ENCODE measurements at regions not wholly inside any gene's neighbourhood (a gene's known extent, or its start where the extent isn't known, plus 50 kb on each side); places are given as distances from the start of the nearest gene placed in this dataset.

DNA sequence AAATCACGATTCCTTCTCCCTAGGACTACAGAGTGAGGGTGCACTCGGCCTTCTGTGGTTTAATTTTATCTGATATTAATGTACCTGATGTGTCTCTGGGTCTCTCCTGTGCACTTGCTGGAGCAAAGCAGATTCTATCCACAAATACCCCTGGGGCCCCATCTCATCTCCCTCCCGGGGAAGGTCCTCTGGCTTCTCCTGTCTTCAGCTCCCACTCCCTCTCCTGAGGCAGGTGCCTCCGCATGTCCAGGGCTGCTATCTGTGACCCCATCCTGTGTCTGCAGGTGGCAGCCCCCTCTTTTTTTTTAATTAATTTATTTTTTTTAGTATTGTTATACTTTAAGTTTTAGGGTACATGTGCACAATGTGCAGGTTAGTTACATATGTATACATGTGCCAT, 558.7 kb downstream of the BRD1 start:
- TF ChIP-seq, protein P1, sequence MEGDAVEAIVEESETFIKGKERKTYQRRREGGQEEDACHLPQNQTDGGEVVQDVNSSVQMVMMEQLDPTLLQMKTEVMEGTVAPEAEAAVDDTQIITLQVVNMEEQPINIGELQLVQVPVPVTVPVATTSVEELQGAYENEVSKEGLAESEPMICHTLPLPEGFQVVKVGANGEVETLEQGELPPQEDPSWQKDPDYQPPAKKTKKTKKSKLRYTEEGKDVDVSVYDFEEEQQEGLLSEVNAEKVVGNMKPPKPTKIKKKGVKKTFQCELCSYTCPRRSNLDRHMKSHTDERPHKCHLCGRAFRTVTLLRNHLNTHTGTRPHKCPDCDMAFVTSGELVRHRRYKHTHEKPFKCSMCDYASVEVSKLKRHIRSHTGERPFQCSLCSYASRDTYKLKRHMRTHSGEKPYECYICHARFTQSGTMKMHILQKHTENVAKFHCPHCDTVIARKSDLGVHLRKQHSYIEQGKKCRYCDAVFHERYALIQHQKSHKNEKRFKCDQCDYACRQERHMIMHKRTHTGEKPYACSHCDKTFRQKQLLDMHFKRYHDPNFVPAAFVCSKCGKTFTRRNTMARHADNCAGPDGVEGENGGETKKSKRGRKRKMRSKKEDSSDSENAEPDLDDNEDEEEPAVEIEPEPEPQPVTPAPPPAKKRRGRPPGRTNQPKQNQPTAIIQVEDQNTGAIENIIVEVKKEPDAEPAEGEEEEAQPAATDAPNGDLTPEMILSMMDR (IDR thresholded peaks at IDR 0.05; ENCODE audit: low read depth, low read length) = no peak
- no peak for TF ChIP-seq POLR2A (IDR thresholded peaks at IDR 0.05; ENCODE audit: extremely low read depth, insufficient read length)
- TF ChIP-seq, protein P2, sequence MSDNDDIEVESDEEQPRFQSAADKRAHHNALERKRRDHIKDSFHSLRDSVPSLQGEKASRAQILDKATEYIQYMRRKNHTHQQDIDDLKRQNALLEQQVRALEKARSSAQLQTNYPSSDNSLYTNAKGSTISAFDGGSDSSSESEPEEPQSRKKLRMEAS (IDR thresholded peaks at IDR 0.05; ENCODE audit: low read depth, low read length) = no peak

Measured in NB4 (cell line).